ENCODE measurements at regions not wholly inside any gene's neighbourhood (a gene's known extent, or its start where the extent isn't known, plus 50 kb on each side); places are given as distances from the start of the nearest gene placed in this dataset.

- no peak for DNase-seq (ENCODE audit: low spot score)
- TF ChIP-seq CTCF (IDR thresholded peaks at IDR 0.05; ENCODE audit: extremely low read depth, missing control alignments), result no peak
Measured at GRCh38 chr2:41142478-41142877, 690.6 kb upstream of the SLC8A1 start.

GRCh38 chr2:41145066-41145465 is 693.2 kb upstream of the SLC8A1 start:
- DNase-seq (ENCODE audit: low spot score), result no peak

GRCh38 chr2:41149054-41149453 is 697.2 kb upstream of the SLC8A1 start:
- DNase-seq (ENCODE audit: low spot score), result no peak
- TF ChIP-seq CTCF (IDR thresholded peaks at IDR 0.05; ENCODE audit: extremely low read depth, missing control alignments), result no peak

More at GRCh38 chr2:41145066-41145465, 693.2 kb upstream of the SLC8A1 start:
- TF ChIP-seq CTCF (IDR thresholded peaks at IDR 0.05; ENCODE audit: extremely low read depth, missing control alignments), result no peak

- no peak for TF ChIP-seq CTCF (IDR thresholded peaks at IDR 0.05; ENCODE audit: extremely low read depth, missing control alignments)
Measured at GRCh38 chr2:41151746-41152145, 699.9 kb upstream of the SLC8A1 start.

GRCh38 chr2:41152318-41152717 is 700.4 kb upstream of the SLC8A1 start:
- DNase-seq (ENCODE audit: low spot score), result no peak
- no peak for TF ChIP-seq CTCF (IDR thresholded peaks at IDR 0.05; ENCODE audit: extremely low read depth, missing control alignments)

More at GRCh38 chr2:41151746-41152145, 699.9 kb upstream of the SLC8A1 start:
- DNase-seq (ENCODE audit: low spot score), result no peak

- TF ChIP-seq CTCF (IDR thresholded peaks at IDR 0.05; ENCODE audit: extremely low read depth, missing control alignments), result no peak
- DNase-seq (ENCODE audit: low spot score), result no peak
Measured at GRCh38 chr2:41160439-41160838, 708.5 kb upstream of the SLC8A1 start.

GRCh38 chr2:41167014-41167413 is 715.1 kb upstream of the SLC8A1 start:
- no peak for DNase-seq (ENCODE audit: low spot score)
- TF ChIP-seq CTCF (IDR thresholded peaks at IDR 0.05; ENCODE audit: extremely low read depth, missing control alignments), result no peak

Measured in GM20000 (cell line).